ENCODE measurements at regions not wholly inside any gene's neighbourhood (a gene's known extent, or its start where the extent isn't known, plus 50 kb on each side); places are given as distances from the start of the nearest gene placed in this dataset.

DNA sequence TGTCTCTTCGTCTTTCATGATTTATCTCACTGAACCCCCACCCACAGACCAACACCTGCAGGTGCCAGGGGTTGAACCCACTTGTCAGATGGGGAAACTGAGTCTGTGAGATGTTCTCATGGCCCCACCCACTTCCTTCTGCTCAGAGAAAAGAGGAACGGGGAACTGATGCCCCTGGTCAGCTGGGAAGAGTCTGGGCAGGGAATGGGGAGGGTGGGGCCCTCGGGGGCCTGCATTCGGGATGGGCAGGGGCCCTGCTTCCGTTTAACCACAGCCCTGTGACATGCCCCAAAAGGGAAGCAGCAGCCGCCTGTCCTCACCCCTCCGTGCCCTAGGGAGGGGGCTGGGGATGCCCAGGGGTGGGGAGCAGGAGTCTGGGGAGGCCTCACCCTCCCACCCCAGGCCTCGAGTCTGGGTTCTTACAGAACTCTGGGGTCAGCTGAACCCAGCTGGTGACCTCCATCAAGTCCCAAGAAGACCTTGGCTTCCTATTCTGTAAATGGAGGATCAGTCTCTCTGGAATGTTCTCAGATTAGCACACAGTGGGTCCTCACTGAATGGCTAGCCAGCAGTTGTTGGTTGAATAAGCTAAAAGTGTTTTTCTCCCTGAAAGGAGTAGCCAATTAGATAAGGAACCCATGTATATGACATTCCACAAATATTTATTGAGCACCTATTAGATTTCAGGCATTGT lies 81.5 kb downstream of the CEBPB start:
- TF ChIP-seq, protein P1, sequence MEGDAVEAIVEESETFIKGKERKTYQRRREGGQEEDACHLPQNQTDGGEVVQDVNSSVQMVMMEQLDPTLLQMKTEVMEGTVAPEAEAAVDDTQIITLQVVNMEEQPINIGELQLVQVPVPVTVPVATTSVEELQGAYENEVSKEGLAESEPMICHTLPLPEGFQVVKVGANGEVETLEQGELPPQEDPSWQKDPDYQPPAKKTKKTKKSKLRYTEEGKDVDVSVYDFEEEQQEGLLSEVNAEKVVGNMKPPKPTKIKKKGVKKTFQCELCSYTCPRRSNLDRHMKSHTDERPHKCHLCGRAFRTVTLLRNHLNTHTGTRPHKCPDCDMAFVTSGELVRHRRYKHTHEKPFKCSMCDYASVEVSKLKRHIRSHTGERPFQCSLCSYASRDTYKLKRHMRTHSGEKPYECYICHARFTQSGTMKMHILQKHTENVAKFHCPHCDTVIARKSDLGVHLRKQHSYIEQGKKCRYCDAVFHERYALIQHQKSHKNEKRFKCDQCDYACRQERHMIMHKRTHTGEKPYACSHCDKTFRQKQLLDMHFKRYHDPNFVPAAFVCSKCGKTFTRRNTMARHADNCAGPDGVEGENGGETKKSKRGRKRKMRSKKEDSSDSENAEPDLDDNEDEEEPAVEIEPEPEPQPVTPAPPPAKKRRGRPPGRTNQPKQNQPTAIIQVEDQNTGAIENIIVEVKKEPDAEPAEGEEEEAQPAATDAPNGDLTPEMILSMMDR (IDR thresholded peaks at IDR 0.05; ENCODE audit: low read depth, low read length), result no peak
- no peak for DNase-seq (ENCODE audit: extremely low read depth, low read depth)

DNA sequence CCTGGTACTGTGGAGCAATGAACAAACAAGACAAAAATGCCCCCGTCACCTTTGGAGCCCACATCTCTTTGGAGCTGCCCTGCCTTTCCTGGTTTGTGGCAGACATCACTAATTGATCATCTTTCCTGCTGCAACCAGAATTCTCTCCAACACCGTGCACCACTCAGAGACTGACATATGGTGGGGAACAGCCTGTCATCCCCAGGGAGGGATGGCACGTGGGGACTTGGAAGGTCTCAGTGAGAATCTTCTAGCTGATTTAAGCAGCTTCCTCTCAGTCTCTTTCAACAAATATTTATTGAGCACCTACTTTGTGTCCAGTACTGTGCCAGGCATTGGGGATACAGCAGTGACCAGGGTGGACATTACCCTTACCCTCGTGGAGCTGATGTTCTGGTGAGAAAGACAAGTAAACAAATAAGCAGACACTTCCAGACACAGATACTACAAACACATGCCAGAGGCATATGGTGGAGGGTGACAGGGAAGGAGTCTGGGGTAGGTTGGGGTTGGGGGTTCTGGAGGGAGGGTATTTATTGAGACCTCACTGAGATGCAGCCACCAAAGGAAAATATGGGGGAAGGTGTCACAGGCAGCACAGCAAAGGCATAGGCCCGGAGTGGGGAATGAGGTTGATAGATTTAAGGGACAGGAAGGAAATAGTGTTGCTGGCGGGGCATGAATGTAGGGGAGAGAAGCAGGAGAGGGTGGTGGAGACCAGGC lies 82.3 kb downstream of the CEBPB start:
- TF ChIP-seq, protein P1 (IDR thresholded peaks at IDR 0.05; ENCODE audit: low read depth, low read length), result no peak
- no peak for DNase-seq (ENCODE audit: extremely low read depth, low read depth)

DNA sequence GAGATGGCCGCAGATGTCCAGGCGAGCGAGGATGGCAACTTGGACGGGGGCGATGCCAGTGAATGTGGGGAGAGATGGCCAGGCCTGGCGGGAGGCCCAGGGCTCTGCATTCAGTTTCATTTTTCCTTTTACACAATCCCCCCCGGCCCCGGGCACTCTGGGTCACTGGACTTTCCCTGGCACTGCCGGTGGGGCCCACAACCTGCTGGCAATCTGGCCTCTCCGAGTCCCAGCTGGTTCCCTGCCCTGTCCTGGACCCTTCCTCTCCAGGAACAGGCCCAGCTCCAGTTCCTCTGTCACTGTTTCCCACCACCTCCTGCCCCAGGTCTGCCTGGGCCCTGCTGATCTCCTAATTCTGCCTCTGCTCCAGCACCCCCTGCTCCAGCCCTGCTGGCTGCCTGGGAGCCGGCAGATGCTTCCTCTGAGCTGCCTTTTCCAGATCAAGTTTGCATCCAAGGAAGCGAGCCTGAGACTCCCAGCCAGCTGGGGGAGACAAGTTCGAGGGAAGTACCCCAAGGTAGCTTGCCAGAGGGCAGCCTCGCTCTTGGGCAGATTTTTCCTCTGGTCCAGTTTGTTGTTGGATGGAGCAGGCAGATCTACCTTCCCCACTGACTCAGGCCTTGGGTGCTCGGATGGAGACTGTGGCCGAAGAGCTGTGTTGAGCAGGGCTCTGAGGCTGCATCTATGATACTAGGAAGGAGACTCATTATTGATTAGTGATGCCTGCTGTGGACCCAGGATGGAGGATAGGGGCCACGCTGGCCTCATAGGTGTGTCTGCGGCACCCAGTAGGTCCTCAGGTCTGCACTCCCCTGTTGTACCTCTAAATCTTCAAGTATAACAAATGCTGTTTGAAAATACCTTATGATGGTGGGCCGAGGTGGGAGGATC lies 83.2 kb downstream of the CEBPB start:
- DNase-seq (ENCODE audit: extremely low read depth, low read depth), result no peak
- TF ChIP-seq, protein P1 (IDR thresholded peaks at IDR 0.05; ENCODE audit: low read depth, low read length), result peak; percentile 3; the same call in 1 of the 2 replicates

DNA sequence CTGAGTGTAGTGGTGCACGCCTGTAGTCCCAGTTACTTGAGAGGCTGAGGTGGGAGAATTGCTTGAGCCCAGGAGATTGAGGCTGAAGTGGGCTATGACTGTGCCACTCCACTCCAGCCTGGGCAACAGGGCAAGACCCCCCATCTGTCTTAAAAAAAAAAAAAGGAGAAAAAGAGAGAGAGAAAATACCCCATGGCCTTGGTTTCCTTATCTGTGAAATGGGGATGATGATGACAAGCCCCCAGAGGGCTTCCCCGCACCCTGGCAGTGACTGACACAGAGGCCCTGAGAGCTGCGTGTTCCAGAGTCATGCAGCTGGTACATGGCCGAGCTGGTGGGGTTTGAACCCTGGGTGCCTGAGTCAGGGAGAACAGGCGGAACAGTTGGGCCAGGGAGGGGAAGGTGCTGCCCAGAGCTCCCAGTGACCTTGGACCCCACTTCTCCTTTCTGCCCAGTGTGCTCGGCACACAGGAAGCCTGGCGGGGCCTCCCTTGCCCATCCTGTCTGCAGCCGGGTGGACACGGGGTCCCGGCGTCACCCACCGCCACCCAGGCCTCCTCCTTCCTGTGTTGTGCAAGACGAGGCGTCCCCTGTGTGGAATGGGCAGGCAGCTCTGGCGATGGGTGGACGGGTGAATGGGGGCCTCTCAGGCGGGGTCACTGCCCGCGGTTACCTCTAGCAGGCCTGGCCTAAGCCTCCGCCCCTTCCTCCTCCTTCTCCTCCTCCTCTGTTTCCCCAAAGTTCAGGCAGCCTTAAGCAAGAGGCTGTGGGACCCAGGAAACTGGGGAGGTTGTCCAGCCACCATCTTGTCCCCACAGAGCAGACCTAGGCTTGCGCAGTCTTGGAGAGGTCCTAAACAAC lies 84.2 kb downstream of the CEBPB start:
- no peak for DNase-seq (ENCODE audit: extremely low read depth, low read depth)
- TF ChIP-seq, protein P1 (IDR thresholded peaks at IDR 0.05; ENCODE audit: low read depth, low read length), result no peak

DNA sequence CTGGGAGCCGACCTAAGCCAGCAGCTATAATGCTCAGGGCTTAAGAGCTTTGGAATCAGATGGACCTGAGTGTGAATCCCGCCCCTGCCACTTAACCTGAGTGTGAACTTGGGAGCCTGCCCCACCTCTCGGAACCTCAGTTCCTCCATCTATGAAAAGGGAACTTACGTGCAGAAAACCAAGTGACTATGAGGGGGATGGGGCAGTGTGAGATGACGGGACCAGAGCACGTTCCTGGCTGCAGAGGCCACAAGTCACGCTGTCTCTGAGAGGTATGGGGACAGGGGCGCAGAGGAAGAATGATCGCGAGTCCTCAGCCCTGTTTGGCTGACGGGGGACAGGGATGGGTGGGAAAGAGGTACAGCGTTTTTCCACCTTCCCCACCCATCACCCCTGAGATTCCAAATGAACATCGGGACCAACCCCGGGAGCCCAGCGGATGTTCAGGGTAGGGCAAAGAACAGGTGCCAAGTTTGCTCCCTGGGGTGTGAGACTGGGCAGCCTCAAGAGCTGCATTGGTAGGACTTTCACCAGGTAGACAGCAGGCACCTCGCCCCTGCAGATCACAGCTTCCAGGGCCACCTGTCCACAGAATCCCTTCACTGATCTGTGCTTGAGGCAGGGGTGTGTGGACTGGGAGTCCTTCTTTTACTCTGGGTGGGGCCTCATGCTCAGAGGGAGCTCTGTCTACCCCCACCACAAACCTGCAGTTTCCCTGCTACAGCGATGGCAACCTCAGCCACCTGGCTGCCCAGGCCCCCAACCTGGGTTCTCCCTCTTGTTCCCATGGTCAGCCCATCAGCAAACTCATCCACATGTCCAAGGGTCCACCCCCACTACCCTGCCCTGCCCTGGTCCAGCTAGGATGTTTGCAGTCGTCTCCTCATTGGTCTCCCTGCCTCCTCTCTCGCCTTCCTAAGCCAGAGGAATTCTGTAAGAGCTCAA lies 85.8 kb downstream of the CEBPB start:
- no peak for DNase-seq (ENCODE audit: extremely low read depth, low read depth)

More for the DNA sequence above, 85.8 kb downstream of the CEBPB start:
- TF ChIP-seq, protein P1 (IDR thresholded peaks at IDR 0.05; ENCODE audit: low read depth, low read length), result no peak
